ENCODE measurements at regions not wholly inside any gene's neighbourhood (a gene's known extent, or its start where the extent isn't known, plus 50 kb on each side); places are given as distances from the start of the nearest gene placed in this dataset.

DNA sequence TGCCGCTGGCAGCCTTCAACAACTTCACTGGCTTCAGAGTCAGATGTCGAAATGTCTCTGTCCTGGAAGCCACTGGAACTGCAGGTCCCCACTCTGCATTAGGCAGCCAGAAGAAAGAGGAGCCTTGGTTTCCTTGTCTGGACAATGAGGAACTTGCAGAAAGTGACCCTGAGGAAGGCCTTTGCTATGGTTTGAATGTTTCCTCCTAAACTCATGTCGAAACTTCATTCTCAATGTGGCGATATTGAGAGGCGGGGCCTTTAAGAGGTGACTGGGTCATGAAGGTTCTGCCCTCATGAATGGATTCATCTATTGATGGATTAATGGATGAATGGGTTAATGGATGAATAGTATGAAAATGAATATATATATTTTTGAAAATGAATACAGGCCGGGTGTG, 61.6 kb upstream of the GPR26 start:
- DNase-seq (ENCODE audit: low read depth, low spot score), result no peak

DNA sequence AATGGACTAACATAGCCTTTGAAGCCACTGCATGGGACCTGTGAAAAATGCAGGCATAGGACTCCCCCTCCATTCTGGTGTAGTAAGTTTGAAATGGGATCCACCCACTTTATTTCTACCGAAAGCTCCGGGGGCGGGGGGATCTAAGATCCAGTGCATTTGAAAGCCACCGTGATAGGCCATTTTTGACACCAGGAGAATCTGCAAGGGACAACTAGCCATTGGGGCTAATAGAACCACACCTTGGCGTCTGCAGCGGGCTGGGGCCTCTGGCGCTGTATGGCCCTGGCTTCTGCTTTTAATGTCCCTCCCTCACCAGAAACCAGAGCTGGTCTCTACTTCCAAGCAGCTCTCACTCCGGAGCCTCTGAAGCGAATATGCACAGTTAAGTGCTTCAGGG, 60.1 kb upstream of the GPR26 start:
- DNase-seq (ENCODE audit: low read depth, low spot score), result no peak

- DNase-seq (ENCODE audit: low read depth, low spot score), result no peak
These were observed 59.2 kb upstream of the GPR26 start for GRCh38 chr10:123606955-123607354.

- no peak for DNase-seq (ENCODE audit: low read depth, low spot score)
These were observed 58.8 kb upstream of the GPR26 start for GRCh38 chr10:123607386-123607785.

DNA sequence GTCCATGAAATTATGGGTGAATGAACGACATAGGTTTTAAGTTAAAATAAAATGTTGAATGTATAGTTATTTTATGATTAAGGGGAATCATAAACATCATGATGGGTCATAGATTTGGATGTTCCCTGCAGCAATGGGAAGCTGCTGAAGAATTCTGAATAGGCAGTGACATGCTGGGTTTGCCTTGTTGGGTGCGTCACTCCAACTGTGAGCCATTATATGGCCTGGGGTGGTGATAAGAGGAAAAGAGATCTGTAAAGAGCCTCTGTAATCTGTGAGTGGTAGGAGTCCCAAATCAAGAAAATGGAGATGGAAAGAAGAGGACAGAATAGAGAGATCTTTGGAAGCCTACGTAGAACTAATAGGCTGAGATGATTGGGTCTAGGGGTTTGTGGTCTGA, 58.1 kb upstream of the GPR26 start:
- DNase-seq (ENCODE audit: low read depth, low spot score), result no peak

GRCh38 chr10:123611243-123611642, 54.9 kb upstream of the GPR26 start:
- DNase-seq (ENCODE audit: low read depth, low spot score), result no peak

GRCh38 chr10:123611876-123612275, 54.3 kb upstream of the GPR26 start:
- DNase-seq (ENCODE audit: low read depth, low spot score), result no peak

DNA sequence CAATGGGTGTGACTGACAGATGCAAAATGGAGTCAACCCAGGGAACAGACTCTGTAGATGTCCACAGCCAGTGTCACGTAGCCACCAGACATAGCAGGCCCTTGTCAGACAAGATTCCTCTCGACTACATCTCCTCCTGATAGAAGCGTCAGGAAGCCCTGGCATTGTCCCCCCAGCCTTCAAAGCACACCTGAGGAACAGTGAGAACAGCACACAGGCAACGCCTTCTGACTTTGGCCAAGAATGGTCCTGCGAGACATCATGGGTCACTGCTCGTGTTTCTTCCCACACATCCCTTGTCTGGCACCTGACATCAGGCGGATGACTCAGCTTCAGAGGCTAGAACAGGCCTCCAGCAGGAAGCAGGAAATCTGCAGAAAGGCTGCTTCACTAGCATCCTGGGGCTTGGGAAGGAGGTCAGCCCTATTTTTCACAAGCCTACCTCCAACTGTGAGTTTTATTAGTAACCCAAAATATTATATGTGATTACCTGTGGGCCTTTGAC, 52.8 kb upstream of the GPR26 start:
- no peak for DNase-seq (ENCODE audit: low read depth, low spot score)

DNA sequence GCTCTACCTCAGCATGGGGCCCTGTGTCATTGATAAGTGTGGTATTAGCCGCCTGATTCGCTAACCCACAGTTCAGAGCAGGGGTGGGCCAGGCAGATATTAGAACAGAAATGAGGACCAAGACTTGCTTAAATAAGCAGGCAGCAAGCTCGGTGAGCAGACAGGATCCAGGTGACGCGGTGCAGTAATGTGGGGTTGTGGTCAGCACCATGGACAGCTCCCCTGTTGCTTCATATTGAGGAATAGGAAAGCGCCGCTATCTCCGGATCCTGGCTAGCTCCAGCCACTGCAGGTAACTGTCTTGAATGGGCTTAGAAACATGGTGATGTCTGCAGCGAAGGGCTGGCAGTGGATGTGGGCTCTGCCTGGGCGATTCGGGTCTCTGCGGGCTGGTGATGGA, 51.3 kb upstream of the GPR26 start:
- DNase-seq (ENCODE audit: low read depth, low spot score), result no peak
